ENCODE measurements at regions not wholly inside any gene's neighbourhood (a gene's known extent, or its start where the extent isn't known, plus 50 kb on each side); places are given as distances from the start of the nearest gene placed in this dataset.

DNA sequence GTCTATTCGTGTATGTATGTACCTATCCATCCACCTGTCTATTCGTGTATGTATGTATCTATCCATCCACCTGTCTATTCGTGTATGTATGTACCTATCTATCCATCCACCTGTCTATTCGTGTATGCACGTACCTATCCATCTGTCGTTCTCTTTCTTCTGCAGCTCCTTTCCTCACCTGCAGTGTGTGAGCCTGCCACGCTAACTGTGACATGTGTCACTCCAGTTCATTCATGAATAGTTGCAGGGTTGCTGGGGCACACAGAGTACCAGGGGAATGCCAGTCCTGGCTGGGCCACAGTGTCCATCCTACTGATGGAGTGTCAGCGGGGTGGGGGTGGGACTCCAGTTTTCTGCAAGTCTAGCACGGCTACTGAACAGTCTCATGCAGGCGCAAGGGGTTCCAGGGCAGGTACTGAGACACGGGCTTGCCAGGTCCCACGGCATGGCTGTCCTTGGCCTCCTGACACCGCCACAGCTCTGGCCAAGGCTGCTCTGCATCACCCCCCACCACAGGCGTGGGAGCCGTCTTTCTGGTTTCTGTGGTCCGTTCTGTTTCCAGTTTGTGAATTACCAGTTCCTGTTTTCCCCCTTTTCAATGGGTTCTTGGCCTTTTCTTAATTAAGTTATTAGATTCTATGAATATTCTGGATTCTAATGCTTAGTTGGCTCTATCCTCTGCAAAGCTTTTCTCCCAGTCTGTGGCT lies 88.8 kb upstream of the CLDN5 start:
- peaks cover 8% of the 10 kb centered on the region for H3F3A ChIP-seq (ENCODE audit: low read depth)
- H3K36me3 Mint-ChIP-seq, result no peaks in the 10 kb centered on the region
- H3K4me1 ChIP-seq, result peaks cover 20% of the 10 kb centered on the region
- no peaks in the 10 kb centered on the region for H3K9me3 Mint-ChIP-seq
- H3K4me1 Mint-ChIP-seq, result peaks cover 12% of the 10 kb centered on the region
- no peak overlapping the region for H2AFZ ChIP-seq (replicated peaks)
- no peak overlapping the region for H3K4me3 ChIP-seq
- no peaks in the 10 kb centered on the region for H3K36me3 ChIP-seq
- no peak overlapping the region for H3K4me2 ChIP-seq
- H3K4me3 Mint-ChIP-seq, result no peak overlapping the region
- no peak for TF ChIP-seq EZH2 (IDR thresholded peaks at IDR 0.05)
- TF ChIP-seq EZH2phosphoT487 (IDR thresholded peaks at IDR 0.05), result no peak
- TF ChIP-seq, protein P1, sequence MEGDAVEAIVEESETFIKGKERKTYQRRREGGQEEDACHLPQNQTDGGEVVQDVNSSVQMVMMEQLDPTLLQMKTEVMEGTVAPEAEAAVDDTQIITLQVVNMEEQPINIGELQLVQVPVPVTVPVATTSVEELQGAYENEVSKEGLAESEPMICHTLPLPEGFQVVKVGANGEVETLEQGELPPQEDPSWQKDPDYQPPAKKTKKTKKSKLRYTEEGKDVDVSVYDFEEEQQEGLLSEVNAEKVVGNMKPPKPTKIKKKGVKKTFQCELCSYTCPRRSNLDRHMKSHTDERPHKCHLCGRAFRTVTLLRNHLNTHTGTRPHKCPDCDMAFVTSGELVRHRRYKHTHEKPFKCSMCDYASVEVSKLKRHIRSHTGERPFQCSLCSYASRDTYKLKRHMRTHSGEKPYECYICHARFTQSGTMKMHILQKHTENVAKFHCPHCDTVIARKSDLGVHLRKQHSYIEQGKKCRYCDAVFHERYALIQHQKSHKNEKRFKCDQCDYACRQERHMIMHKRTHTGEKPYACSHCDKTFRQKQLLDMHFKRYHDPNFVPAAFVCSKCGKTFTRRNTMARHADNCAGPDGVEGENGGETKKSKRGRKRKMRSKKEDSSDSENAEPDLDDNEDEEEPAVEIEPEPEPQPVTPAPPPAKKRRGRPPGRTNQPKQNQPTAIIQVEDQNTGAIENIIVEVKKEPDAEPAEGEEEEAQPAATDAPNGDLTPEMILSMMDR (IDR thresholded peaks at IDR 0.05), result no peak
- H3K27me3 ChIP-seq, result no peaks in the 10 kb centered on the region
- peaks cover 18% of the 10 kb centered on the region for H3K27me3 Mint-ChIP-seq (ENCODE audit: insufficient read depth, low read depth)
- no peak overlapping the region for H3K9ac ChIP-seq
- no peak for DNase-seq (ENCODE audit: low spot score)
- no peaks in the 10 kb centered on the region for H3K79me2 ChIP-seq (ENCODE audit: low read depth)
- H3K9me3 ChIP-seq (ENCODE audit: low read depth), result no peaks in the 10 kb centered on the region
- no peaks in the 10 kb centered on the region for H4K20me1 ChIP-seq (ENCODE audit: low read depth)
- H3K27ac Mint-ChIP-seq, result no peak overlapping the region
- H3K27ac ChIP-seq, result no peak overlapping the region

DNA sequence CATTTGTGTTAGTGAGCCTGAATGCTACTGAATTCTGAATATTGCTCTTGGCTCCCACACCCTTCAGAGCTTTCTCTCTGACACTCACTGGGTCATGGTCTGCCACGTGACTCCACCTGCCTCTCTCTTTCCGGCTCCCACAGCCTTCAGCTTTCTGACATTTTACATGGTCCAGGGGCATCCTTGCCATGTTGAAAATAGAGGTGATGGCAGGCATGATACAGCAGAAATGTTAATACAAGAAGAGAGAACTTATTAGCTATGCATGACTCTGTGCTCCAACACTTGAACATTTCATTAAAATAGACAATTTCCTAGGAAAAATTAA lies 90.3 kb upstream of the CLDN5 start:
- H3F3A ChIP-seq (ENCODE audit: low read depth), result peaks cover 8% of the 10 kb centered on the region
- no peak overlapping the region for H3K27ac Mint-ChIP-seq

DNA sequence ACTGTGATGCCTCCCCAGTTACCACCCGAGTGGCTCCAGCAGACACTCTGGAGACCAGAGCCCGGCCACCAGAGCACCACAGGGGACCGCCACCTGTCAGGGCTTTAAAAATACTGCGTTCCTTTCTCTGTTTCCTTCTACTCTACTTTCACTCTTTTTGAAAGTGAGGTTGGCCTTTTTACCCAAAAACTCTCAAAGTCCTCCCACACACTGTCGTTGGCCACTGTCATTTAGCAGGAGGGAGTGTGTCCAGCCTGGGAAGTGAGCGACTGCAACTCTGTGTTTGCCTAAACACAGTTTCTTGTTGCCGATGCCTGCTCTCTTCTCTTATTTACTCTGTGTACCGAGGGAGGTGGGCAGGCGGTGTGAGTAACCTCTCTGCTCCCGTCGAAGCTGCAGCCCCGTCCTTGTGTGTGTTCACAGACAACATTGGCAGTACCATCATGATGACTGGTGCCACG lies 90.8 kb upstream of the CLDN5 start:
- no peaks in the 10 kb centered on the region for H3K36me3 ChIP-seq
- peaks cover 22% of the 10 kb centered on the region for H3K27me3 Mint-ChIP-seq (ENCODE audit: insufficient read depth, low read depth)
- H3K79me2 ChIP-seq (ENCODE audit: low read depth), result no peaks in the 10 kb centered on the region
- TF ChIP-seq, protein P1 (IDR thresholded peaks at IDR 0.05), result no peak
- H3K9me3 ChIP-seq (ENCODE audit: low read depth), result no peaks in the 10 kb centered on the region
- H3K27ac ChIP-seq, result no peak overlapping the region
- no peak overlapping the region for H3K4me3 ChIP-seq
- no peak overlapping the region for H3K9ac ChIP-seq
- H3F3A ChIP-seq (ENCODE audit: low read depth), result peaks cover 8% of the 10 kb centered on the region
- H4K20me1 ChIP-seq (ENCODE audit: low read depth), result no peaks in the 10 kb centered on the region
- no peak for DNase-seq (ENCODE audit: low spot score)
- no peaks in the 10 kb centered on the region for H3K9me3 Mint-ChIP-seq
- H3K4me3 Mint-ChIP-seq, result no peak overlapping the region
- H3K4me2 ChIP-seq, result no peak overlapping the region
- H3K27me3 ChIP-seq, result no peaks in the 10 kb centered on the region
- peaks cover 16% of the 10 kb centered on the region for H3K4me1 Mint-ChIP-seq
- no peak overlapping the region for H2AFZ ChIP-seq (replicated peaks)
- H3K36me3 Mint-ChIP-seq, result no peaks in the 10 kb centered on the region
- H3K4me1 ChIP-seq, result peaks cover 20% of the 10 kb centered on the region
- no peak overlapping the region for H3K27ac Mint-ChIP-seq

More for the DNA sequence above, 90.3 kb upstream of the CLDN5 start:
- Histone ChIP-seq H3K4me3 (no peak overlapping the region), H3K9ac (no peak overlapping the region), H3K4me2 (no peak overlapping the region), H3K27me3 (no peaks in the 10 kb centered on the region), H3K36me3 (no peaks in the 10 kb centered on the region), H3K79me2 (ENCODE audit: low read depth) (no peaks in the 10 kb centered on the region), H3K27ac (no peak overlapping the region), H4K20me1 (ENCODE audit: low read depth) (no peaks in the 10 kb centered on the region), H3K9me3 (ENCODE audit: low read depth) (no peaks in the 10 kb centered on the region), H3K4me1 (peaks cover 20% of the 10 kb centered on the region), H2AFZ (replicated peaks) (no peak overlapping the region)
- Mint-ChIP-seq H3K36me3 (no peaks in the 10 kb centered on the region), H3K9me3 (no peaks in the 10 kb centered on the region), H3K4me1 (peaks cover 13% of the 10 kb centered on the region), H3K4me3 (no peak overlapping the region), H3K27me3 (ENCODE audit: insufficient read depth, low read depth) (peaks cover 20% of the 10 kb centered on the region)
- TF ChIP-seq EZH2 (IDR thresholded peaks at IDR 0.05) (no peak), EZH2phosphoT487 (IDR thresholded peaks at IDR 0.05) (no peak)
- TF ChIP-seq, protein P1 (IDR thresholded peaks at IDR 0.05), result no peak
- DNase-seq (ENCODE audit: low spot score), result no peak
